WERI-Rb-1 (cell line): ENCODE measurements at regions not wholly inside any gene's neighbourhood (a gene's known extent, or its start where the extent isn't known, plus 50 kb on each side); places are given as distances from the start of the nearest gene placed in this dataset.

ENCODE experiments used
- DNase-seq: peaks from one replicate; pipeline ENCODE4 v3.0.0-alpha.2; 2020
- H3K27ac ChIP-seq: fragments of 250-450 bp; sonication (Bioruptor Pico); 2 replicates; pipeline ENCODE4 v1.5.1; 2020; ENCODE audit warnings: mild to moderate bottlenecking, moderate library complexity
- H3K27me3 ChIP-seq: fragments of 250-450 bp; sonication (Bioruptor Pico); 2 replicates; pipeline ENCODE4 v1.5.1; 2021; ENCODE audit warnings: mild to moderate bottlenecking, low read depth, moderate library complexity; ENCODE audit not compliant: insufficient read depth, severe bottlenecking
- H3K36me3 ChIP-seq: fragments of 250-450 bp; sonication (Bioruptor Pico); 2 replicates; pipeline ENCODE4 v1.5.1; 2020; ENCODE audit warnings: mild to moderate bottlenecking, moderate library complexity
- H3K4me3 ChIP-seq: 2 replicates; pipeline ENCODE4 v1.5.1; 2011; ENCODE audit warnings: low read depth, mild to moderate bottlenecking, control low read depth, low read length
- H3K9me3 ChIP-seq: fragments of 250-450 bp; sonication (Bioruptor Pico); 2 replicates; pipeline ENCODE4 v1.5.1; 2021; ENCODE audit warnings: mild to moderate bottlenecking, moderate library complexity; ENCODE audit not compliant: severe bottlenecking
- CTCF ChIP-seq: IDR thresholded peaks from 2 replicates; pipeline ENCODE4 v1.5.1; 2011; ENCODE audit warnings: low read depth, mild to moderate bottlenecking, control low read depth, inconsistent platforms, low read length

GRCh38 chr6:163900570-163900969 is 486.1 kb downstream of the QKI start:
- Histone ChIP-seq H3K9me3 (no peaks in the 10 kb centered on the region), H3K36me3 (no peaks in the 10 kb centered on the region), H3K27ac (no peak overlapping the region), H3K27me3 (no peaks in the 10 kb centered on the region), H3K4me3 (no peak overlapping the region)
- no peak for DNase-seq
- no peak for TF ChIP-seq CTCF

- Histone ChIP-seq H3K36me3 (no peaks in the 10 kb centered on the region), H3K4me3 (no peak overlapping the region), H3K27ac (no peak overlapping the region), H3K9me3 (no peaks in the 10 kb centered on the region), H3K27me3 (no peaks in the 10 kb centered on the region)
- DNase-seq: no peak
- no peak for TF ChIP-seq CTCF
These were observed 483.2 kb downstream of the QKI start for GRCh38 chr6:163897669-163898068.

- Histone ChIP-seq H3K36me3 (no peaks in the 10 kb centered on the region), H3K4me3 (no peak overlapping the region), H3K27me3 (no peaks in the 10 kb centered on the region), H3K9me3 (no peaks in the 10 kb centered on the region), H3K27ac (no peak overlapping the region)
- TF ChIP-seq CTCF: no peak
- DNase-seq: no peak
These were observed 482.5 kb downstream of the QKI start for GRCh38 chr6:163897030-163897429.

GRCh38 chr6:163895162-163895561 is 480.6 kb downstream of the QKI start:
- no peak overlapping the region for H3K4me3 ChIP-seq
- no peaks in the 10 kb centered on the region for H3K9me3 ChIP-seq
- TF ChIP-seq CTCF: no peak
- H3K36me3 ChIP-seq: no peaks in the 10 kb centered on the region
- no peaks in the 10 kb centered on the region for H3K27me3 ChIP-seq
- no peak overlapping the region for H3K27ac ChIP-seq
- DNase-seq: no peak

GRCh38 chr6:163893609-163894189 is 479.2 kb downstream of the QKI start:
- Histone ChIP-seq H3K27me3 (no peaks in the 10 kb centered on the region), H3K9me3 (no peaks in the 10 kb centered on the region), H3K36me3 (no peaks in the 10 kb centered on the region), H3K27ac (no peak overlapping the region), H3K4me3 (no peak overlapping the region)
- no peak for DNase-seq
- no peak for TF ChIP-seq CTCF
